ENCODE measurements at regions not wholly inside any gene's neighbourhood (a gene's known extent, or its start where the extent isn't known, plus 50 kb on each side); places are given as distances from the start of the nearest gene placed in this dataset.

DNA sequence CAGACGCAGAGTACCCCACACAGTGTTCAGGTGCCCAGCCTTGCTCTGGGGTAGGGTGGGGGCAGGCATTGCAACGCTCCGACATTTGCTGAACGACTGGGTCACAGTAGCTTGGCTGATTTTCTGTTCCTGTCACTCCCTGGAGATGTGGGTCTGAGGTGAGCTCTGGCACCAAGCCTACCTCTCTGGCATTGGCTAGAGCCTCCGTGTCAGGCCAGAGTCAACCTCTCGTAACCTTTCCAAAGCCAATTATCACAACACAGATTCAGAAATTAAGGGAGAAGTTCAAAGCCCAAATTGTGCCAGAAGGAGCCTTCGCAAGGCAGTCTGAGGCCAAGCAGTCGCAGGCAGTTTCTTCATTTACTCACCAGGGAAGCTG lies 117.2 kb downstream of the IRS2 start:
- TF ChIP-seq CTCF (IDR thresholded peaks at IDR 0.05) = no peak
- TF ChIP-seq POLR2A (IDR thresholded peaks at IDR 0.05) = no peak
